HepG2 (cell line): ENCODE measurements at regions not wholly inside any gene's neighbourhood (a gene's known extent, or its start where the extent isn't known, plus 50 kb on each side); places are given as distances from the start of the nearest gene placed in this dataset.

ENCODE experiments used
- FOXA3 ChIP-seq: IDR thresholded peaks from 2 replicates; pipeline ENCODE4 v1.6.1; 2016; ENCODE audit warnings: missing genetic modification reagents, missing compliant biosample characterization
- ZMAT3 ChIP-seq: sonication (generic); formaldehyde crosslinking; conservative IDR thresholded peaks from 2 replicates; pipeline ENCODE4 v1.7.0; 2021; ENCODE audit warnings: missing genetic modification reagents

DNA sequence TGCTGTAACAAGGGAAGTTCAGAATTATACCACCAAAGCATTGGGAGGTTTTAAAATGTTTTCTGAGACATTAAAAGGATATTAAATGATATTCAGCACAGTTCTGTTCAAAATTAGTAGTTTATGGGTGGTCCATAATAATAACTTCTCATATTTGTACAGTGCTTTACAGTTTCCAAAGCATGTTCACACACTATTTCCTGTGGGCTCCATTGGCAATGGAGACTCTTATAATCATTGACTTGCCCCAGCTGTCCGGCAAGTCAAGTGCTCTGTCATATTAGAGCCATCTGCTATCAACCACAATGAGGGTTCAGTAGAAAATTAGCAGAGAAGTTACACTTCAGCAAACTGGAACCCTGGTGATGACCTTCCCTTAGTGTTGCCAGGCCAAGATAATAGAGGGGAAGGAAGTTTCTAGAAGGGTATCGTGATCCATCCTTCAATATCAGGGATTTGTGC, 526.6 kb upstream of the CCDC196 start:
- TF ChIP-seq ZMAT3 (CRISPR knock-in tag) (no peak), FOXA3 (CRISPR knock-in tag) (no peak)
